Kidney (tissue), 13 donors: ENCODE measurements at regions not wholly inside any gene's neighbourhood (a gene's known extent, or its start where the extent isn't known, plus 50 kb on each side); places are given as distances from the start of the nearest gene placed in this dataset.

Experiments used
- DNase-seq, 5 donors: peaks; one replicate each; pipeline ENCODE4 v3.0.0-alpha.2; 2013 to 2020
- FAIRE-seq: peaks from 2 replicates; lab custom pipeline; 2012; peaks lifted over from hg19 to GRCh38; lab: Jason Lieb, UNC
- H3K27ac ChIP-seq, 2 donors: one replicate each; pipeline ENCODE4 v1.7.0; 2013; ENCODE audit warnings: low read depth in 2 of 2, low read length in 2 of 2, inconsistent platforms in 1 of 2
- H3K27me3 ChIP-seq: one replicate; pipeline ENCODE4 v1.7.1; 2013; ENCODE audit warnings: low read length, inconsistent platforms; ENCODE audit not compliant: control insufficient read depth, insufficient read depth
- H3K36me3 ChIP-seq, 3 donors: one replicate each; pipeline versions ENCODE4 v1.7.0 to v1.7.1; 2013; ENCODE audit warnings: low read length in 3 of 3, control low read depth in 1 of 3, inconsistent platforms in 1 of 3; ENCODE audit not compliant: insufficient read depth in 3 of 3, control insufficient read depth in 2 of 3
- H3K4me1 ChIP-seq, 3 donors: one replicate each; pipeline versions ENCODE4 v1.7.0 to v1.7.1; 2013; ENCODE audit warnings: low read length in 3 of 3, inconsistent platforms in 1 of 3, low read depth in 1 of 3; ENCODE audit not compliant: control insufficient read depth in 2 of 3, insufficient read depth in 2 of 3
- H3K4me3 ChIP-seq, 3 donors: one replicate each; pipeline versions ENCODE4 v1.7.0 to v1.8.1; 2013; ENCODE audit warnings: low read length in 3 of 3, control low read depth in 1 of 3, inconsistent platforms in 1 of 3
- H3K9ac ChIP-seq, 3 donors: one replicate each; pipeline versions ENCODE4 v1.7.0 to v1.7.1; 2013; ENCODE audit warnings: low read length in 3 of 3, control low read depth in 1 of 3, inconsistent platforms in 1 of 3
- H3K9me3 ChIP-seq, 3 donors: one replicate each; pipeline versions ENCODE4 v1.7.0 to v1.7.1; 2013; ENCODE audit warnings: low read length in 3 of 3, control low read depth in 1 of 3, inconsistent platforms in 1 of 3; ENCODE audit not compliant: control insufficient read depth in 2 of 3, insufficient read depth in 1 of 3
- intact Hi-C: fragments of 100-400 bp; cut with DNase I; formaldehyde crosslinking; loops from one replicate; pipeline ENCODE4 v1.11.1; 2022
- TF ChIP-seq, protein P1 (sequence below): IDR thresholded peaks from 3 replicates; pipeline ENCODE4 v1.5.1; 2012; ENCODE audit warnings: mild to moderate bottlenecking, moderate library complexity, borderline replicate concordance; ENCODE audit not compliant: insufficient read depth; ENCODE audit errors: extremely low read depth
- donor health status: control.
- donor health status: control.
- donor health status: control.
- donor health status: control.
- donor health status: control.
- donor health status: DM: yes; HTN: yes; CAD: no.
- donor health status: Normal renal cell carcinoma (clear cell type).

- intact Hi-C loops: no loop called here
- peak in 2 of 5 donors; percentile 7 to 39 for DNase-seq
- FAIRE-seq: no peak
Measured at GRCh38 chr5:1723476-1723875, 76.2 kb downstream of the MRPL36 start.

GRCh38 chr5:1722877-1723276 lies 76.8 kb downstream of the MRPL36 start:
- peaks cover 0 to 15% (median 4%) of the 10 kb centered on the region in 3 donors for H3K9me3 ChIP-seq
- H3K4me1 ChIP-seq: no peaks in the 10 kb centered on the region
- TF ChIP-seq, protein P1, sequence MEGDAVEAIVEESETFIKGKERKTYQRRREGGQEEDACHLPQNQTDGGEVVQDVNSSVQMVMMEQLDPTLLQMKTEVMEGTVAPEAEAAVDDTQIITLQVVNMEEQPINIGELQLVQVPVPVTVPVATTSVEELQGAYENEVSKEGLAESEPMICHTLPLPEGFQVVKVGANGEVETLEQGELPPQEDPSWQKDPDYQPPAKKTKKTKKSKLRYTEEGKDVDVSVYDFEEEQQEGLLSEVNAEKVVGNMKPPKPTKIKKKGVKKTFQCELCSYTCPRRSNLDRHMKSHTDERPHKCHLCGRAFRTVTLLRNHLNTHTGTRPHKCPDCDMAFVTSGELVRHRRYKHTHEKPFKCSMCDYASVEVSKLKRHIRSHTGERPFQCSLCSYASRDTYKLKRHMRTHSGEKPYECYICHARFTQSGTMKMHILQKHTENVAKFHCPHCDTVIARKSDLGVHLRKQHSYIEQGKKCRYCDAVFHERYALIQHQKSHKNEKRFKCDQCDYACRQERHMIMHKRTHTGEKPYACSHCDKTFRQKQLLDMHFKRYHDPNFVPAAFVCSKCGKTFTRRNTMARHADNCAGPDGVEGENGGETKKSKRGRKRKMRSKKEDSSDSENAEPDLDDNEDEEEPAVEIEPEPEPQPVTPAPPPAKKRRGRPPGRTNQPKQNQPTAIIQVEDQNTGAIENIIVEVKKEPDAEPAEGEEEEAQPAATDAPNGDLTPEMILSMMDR: no peak
- no peak overlapping the region for H3K27ac ChIP-seq
- intact Hi-C loops: no loop called here
- no peak overlapping the region for H3K9ac ChIP-seq
- no peaks in the 10 kb centered on the region for H3K36me3 ChIP-seq
- peak in 2 of 5 donors; percentile 4 to 37 for DNase-seq
- H3K27me3 ChIP-seq: no peaks in the 10 kb centered on the region
- H3K4me3 ChIP-seq: no peak overlapping the region
- no peak for FAIRE-seq

More at GRCh38 chr5:1723476-1723875, 76.2 kb downstream of the MRPL36 start:
- no peaks in the 10 kb centered on the region for H3K4me1 ChIP-seq
- no peaks in the 10 kb centered on the region for H3K36me3 ChIP-seq
- TF ChIP-seq, protein P1: no peak
- H3K27me3 ChIP-seq: no peaks in the 10 kb centered on the region
- H3K9ac ChIP-seq: no peak overlapping the region
- no peak overlapping the region for H3K27ac ChIP-seq
- H3K4me3 ChIP-seq: no peak overlapping the region
- H3K9me3 ChIP-seq: peaks cover 0 to 9% (median 4%) of the 10 kb centered on the region in 3 donors

DNA sequence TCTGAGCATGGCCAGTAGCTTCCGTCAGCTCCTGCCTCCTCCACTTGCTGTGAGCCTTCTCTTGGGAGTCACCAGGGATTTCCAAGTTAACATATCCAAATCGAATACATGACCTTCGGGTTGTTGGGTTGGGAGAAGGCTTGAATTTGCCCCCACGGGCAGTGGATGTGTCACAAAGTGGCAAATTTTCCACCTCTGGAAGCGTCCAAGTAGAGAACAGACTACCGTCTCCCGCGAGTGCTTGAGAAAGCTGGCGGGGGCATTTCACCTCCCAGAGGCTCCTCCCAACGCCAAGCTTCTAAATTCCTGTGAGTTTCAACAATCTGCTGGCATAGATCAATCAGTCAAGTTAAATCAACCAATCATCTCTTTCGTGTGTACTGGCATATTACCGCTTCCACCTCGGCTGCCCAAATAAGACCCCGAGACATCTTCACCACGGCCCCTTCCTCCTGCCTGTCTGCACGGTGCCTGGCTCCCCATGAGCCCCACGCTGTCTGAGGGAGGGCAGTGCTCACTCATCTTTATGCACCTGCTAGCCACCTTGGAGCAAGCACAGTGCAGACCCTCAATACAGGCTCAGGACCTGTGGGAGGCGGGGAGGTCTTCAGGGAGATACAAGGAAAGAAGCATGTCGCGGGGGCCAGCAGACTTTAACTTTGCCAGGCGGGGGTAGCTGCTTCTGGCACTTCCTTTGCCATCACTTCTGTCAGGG lies 79.1 kb downstream of the MRPL36 start:
- peaks cover 0 to 17% (median 4%) of the 10 kb centered on the region in 3 donors for H3K9me3 ChIP-seq
- no peak overlapping the region for H3K4me3 ChIP-seq
- no peaks in the 10 kb centered on the region for H3K27me3 ChIP-seq
- peak in 2 of 5 donors; percentile 1 to 31 for DNase-seq
- H3K27ac ChIP-seq: no peak overlapping the region
- FAIRE-seq: no peak
- no peaks in the 10 kb centered on the region for H3K36me3 ChIP-seq
- no peak overlapping the region for H3K9ac ChIP-seq
- intact Hi-C loops: no loop called here
- no peaks in the 10 kb centered on the region for H3K4me1 ChIP-seq
- TF ChIP-seq, protein P1: no peak

- FAIRE-seq (no peak), DNase-seq (peak in 1 of 5 donors; percentile 18)
- Histone ChIP-seq H3K27ac (no peak overlapping the region), H3K36me3 (no peaks in the 10 kb centered on the region), H3K27me3 (no peaks in the 10 kb centered on the region), H3K4me3 (no peak overlapping the region), H3K9me3 (peaks cover 0 to 17% (median 4%) of the 10 kb centered on the region in 3 donors), H3K4me1 (no peaks in the 10 kb centered on the region), H3K9ac (no peak overlapping the region)
- TF ChIP-seq, protein P1: no peak
- intact Hi-C loops: no loop called here
Measured at GRCh38 chr5:1719860-1720259, 79.8 kb downstream of the MRPL36 start.
